ENCODE measurements at regions not wholly inside any gene's neighbourhood (a gene's known extent, or its start where the extent isn't known, plus 50 kb on each side); places are given as distances from the start of the nearest gene placed in this dataset.

GRCh38 chr1:173393659-173394000, 83.5 kb upstream of the PRDX6 start:
- FAIRE-seq (no peak), ATAC-seq (no peak; the same call in 2 of the 3 replicates), DNase-seq (ENCODE audit: extremely low read depth in 1 of 4, low spot score in 3 of 4) (no peak)
- intact Hi-C loops (cut with micrococcal nuclease) (no loop called here), in situ Hi-C loops (cut with MboI) (no loop called here)
- Histone ChIP-seq H3K4me1 (replicated peaks in 1 of 2; ENCODE audit: control insufficient read depth in 2 of 2, insufficient read depth in 2 of 2, low read length in 2 of 2) (peaks cover 6 to 14% of the 10 kb centered on the region in 2 experiments), H2AFZ (ENCODE audit: low read depth, low read length) (no peak overlapping the region), H3K9me1 (ENCODE audit: control insufficient read depth, insufficient read depth, low read length) (no peaks in the 10 kb centered on the region), H3K27ac (ENCODE audit: extremely low read depth, low read depth, low read length) (no peak overlapping the region), H3K9me3 (replicated peaks; ENCODE audit: control insufficient read depth, insufficient read depth, low read depth, low read length) (no peaks in the 10 kb centered on the region), H3K4me3 (no peak overlapping the region), H3K4me2 (ENCODE audit: insufficient read depth, low read length) (no peak overlapping the region), H3K79me2 (ENCODE audit: control insufficient read depth, insufficient read depth, low read length) (no peaks in the 10 kb centered on the region), H3K9ac (ENCODE audit: insufficient read depth in 1 of 2, low read depth in 2 of 2, low read length in 2 of 2) (no peak overlapping the region), H4K20me1 (replicated peaks; ENCODE audit: control insufficient read depth, insufficient read depth, low read length) (no peaks in the 10 kb centered on the region), H3K36me3 (ENCODE audit: control insufficient read depth, insufficient read depth, low read length) (no peaks in the 10 kb centered on the region), H3K27me3 (ENCODE audit: control insufficient read depth in 2 of 2, insufficient read depth in 2 of 2, low read length in 2 of 2) (no peaks in the 10 kb centered on the region)
- ChIA-PET POLR2A (interaction anchor here (1.2 kb wide), 1 partner anchor 11 kb away, joined by 8 read pairs; no protein-coding TSS in a partner anchor), CTCF (ENCODE audit: low intra/inter-chr PET ratio) (no interaction called here)
- BruUV-seq (replicated peaks): no TSS peak
- 62% methylated on average over 1 of the region's 1 CpG for WGBS (ENCODE audit: insufficient coverage, low coverage, missing lambda C conversion rate)
- TF ChIP-seq MAFK (IDR thresholded peaks at IDR 0.05; ENCODE audit: low read length) (no peak), CHD4 (IDR thresholded peaks at IDR 0.05; ENCODE audit: insufficient read depth, insufficient replicate concordance, low read depth, low read length, poor library complexity, severe bottlenecking) (no peak), NFXL1 (CRISPR knock-in tag; IDR thresholded peaks at IDR 0.05) (no peak), MCM2 (IDR thresholded peaks at IDR 0.05; ENCODE audit: low read depth) (no peak), ZNF311 (CRISPR knock-in tag; IDR thresholded peaks at IDR 0.05) (no peak), ZC3H8 (IDR thresholded peaks at IDR 0.05) (no peak), KHSRP (IDR thresholded peaks at IDR 0.05) (no peak), ZNF57 (CRISPR knock-in tag; IDR thresholded peaks at IDR 0.05) (no peak), ETV5 (CRISPR knock-in tag; IDR thresholded peaks at IDR 0.05; ENCODE audit: low read depth) (no peak), XRCC3 (IDR thresholded peaks at IDR 0.05) (no peak), E2F3 (CRISPR knock-in tag; IDR thresholded peaks at IDR 0.05) (no peak), CBX2 (IDR thresholded peaks at IDR 0.05; ENCODE audit: insufficient read depth, low read length, poor library complexity, severe bottlenecking) (no peak), NEUROD1 (IDR thresholded peaks at IDR 0.05; ENCODE audit: borderline replicate concordance, low read depth, low read length, partially characterized antibody) (no peak), NFYB (IDR thresholded peaks at IDR 0.05; ENCODE audit: extremely low read depth, insufficient read length) (no peak), ASH1L (IDR thresholded peaks at IDR 0.05; ENCODE audit: borderline replicate concordance, low read depth, partially characterized antibody) (no peak), ZNF717 (CRISPR knock-in tag; IDR thresholded peaks at IDR 0.05) (no peak)
- TF ChIP-seq, protein P1, sequence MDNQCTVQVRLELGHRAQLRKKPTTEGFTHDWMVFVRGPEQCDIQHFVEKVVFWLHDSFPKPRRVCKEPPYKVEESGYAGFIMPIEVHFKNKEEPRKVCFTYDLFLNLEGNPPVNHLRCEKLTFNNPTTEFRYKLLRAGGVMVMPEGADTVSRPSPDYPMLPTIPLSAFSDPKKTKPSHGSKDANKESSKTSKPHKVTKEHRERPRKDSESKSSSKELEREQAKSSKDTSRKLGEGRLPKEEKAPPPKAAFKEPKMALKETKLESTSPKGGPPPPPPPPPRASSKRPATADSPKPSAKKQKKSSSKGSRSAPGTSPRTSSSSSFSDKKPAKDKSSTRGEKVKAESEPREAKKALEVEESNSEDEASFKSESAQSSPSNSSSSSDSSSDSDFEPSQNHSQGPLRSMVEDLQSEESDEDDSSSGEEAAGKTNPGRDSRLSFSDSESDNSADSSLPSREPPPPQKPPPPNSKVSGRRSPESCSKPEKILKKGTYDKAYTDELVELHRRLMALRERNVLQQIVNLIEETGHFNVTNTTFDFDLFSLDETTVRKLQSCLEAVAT (IDR thresholded peaks at IDR 0.05): no peak
- TF ChIP-seq, protein P2, sequence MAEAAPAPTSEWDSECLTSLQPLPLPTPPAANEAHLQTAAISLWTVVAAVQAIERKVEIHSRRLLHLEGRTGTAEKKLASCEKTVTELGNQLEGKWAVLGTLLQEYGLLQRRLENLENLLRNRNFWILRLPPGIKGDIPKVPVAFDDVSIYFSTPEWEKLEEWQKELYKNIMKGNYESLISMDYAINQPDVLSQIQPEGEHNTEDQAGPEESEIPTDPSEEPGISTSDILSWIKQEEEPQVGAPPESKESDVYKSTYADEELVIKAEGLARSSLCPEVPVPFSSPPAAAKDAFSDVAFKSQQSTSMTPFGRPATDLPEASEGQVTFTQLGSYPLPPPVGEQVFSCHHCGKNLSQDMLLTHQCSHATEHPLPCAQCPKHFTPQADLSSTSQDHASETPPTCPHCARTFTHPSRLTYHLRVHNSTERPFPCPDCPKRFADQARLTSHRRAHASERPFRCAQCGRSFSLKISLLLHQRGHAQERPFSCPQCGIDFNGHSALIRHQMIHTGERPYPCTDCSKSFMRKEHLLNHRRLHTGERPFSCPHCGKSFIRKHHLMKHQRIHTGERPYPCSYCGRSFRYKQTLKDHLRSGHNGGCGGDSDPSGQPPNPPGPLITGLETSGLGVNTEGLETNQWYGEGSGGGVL (CRISPR knock-in tag; IDR thresholded peaks at IDR 0.05): no peak
